ENCODE measurements at regions not wholly inside any gene's neighbourhood (a gene's known extent, or its start where the extent isn't known, plus 50 kb on each side); places are given as distances from the start of the nearest gene placed in this dataset.

GRCh38 chr3:177995381-177996085 lies 540.7 kb upstream of the KCNMB2 start:
- TF ChIP-seq CTCF (conservative IDR thresholded peaks at IDR 0.05; ENCODE audit: low read depth, low read length) (no peak), EZH2 (IDR thresholded peaks at IDR 0.05; ENCODE audit: low read length, unreplicated experiment) (no peak), EZH2phosphoT487 (IDR thresholded peaks at IDR 0.05; ENCODE audit: borderline replicate concordance, low read length) (no peak)
- no peak overlapping the region for H3K4me2 ChIP-seq (ENCODE audit: low read length)
- no peaks in the 10 kb centered on the region for H4K20me1 ChIP-seq (ENCODE audit: low read length)
- no peaks in the 10 kb centered on the region for H3K79me2 ChIP-seq (ENCODE audit: low read length)
- no peak overlapping the region for H3K4me3 ChIP-seq (ENCODE audit: low read length)
- H3K4me1 ChIP-seq (ENCODE audit: insufficient read depth, low read length) = no peaks in the 10 kb centered on the region
- H3K9me2 ChIP-seq (replicated peaks; ENCODE audit: low read length) = no peaks in the 10 kb centered on the region
- H2AFZ ChIP-seq (ENCODE audit: low read length) = no peak overlapping the region
- no peaks in the 10 kb centered on the region for H3K9me3 ChIP-seq (ENCODE audit: low read length)
- no peak overlapping the region for H3K9ac ChIP-seq (ENCODE audit: low read length)
- ChIA-PET POLR2A (ENCODE audit: unreplicated experiment) (no interaction called here), CTCF (no interaction called here)
- no peak for DNase-seq
- no peaks in the 10 kb centered on the region for H3K27me3 ChIP-seq (ENCODE audit: low read length)
- intact Hi-C loops (cut with micrococcal nuclease) = no loop called here
- no TSS peak for BruUV-seq (replicated peaks)
- no peaks in the 10 kb centered on the region for H3K36me3 ChIP-seq (ENCODE audit: low read depth, low read length)
- no peak for ATAC-seq
- H3K27ac ChIP-seq (ENCODE audit: low read length) = no peak overlapping the region
- no peaks in the 10 kb centered on the region for H3F3A ChIP-seq (ENCODE audit: low read length, unreplicated experiment)

GRCh38 chr3:178001670-178002101 lies 534.5 kb upstream of the KCNMB2 start:
- H3K4me1 ChIP-seq (ENCODE audit: insufficient read depth, low read length) = no peaks in the 10 kb centered on the region
- H3K4me3 ChIP-seq (ENCODE audit: low read length) = no peak overlapping the region
- H3K9ac ChIP-seq (ENCODE audit: low read length) = no peak overlapping the region
- ATAC-seq (no peak), DNase-seq (no peak)
- intact Hi-C loops (cut with micrococcal nuclease) = no loop called here
- H3K27ac ChIP-seq (ENCODE audit: low read length) = no peak overlapping the region
- no TSS peak for BruUV-seq (replicated peaks)
- ChIA-PET POLR2A (ENCODE audit: unreplicated experiment) (no interaction called here), CTCF (no interaction called here)
- no peaks in the 10 kb centered on the region for H4K20me1 ChIP-seq (ENCODE audit: low read length)
- H3K9me2 ChIP-seq (replicated peaks; ENCODE audit: low read length) = no peaks in the 10 kb centered on the region
- TF ChIP-seq CTCF (conservative IDR thresholded peaks at IDR 0.05; ENCODE audit: low read depth, low read length) = no peak
- no peak for TF ChIP-seq EZH2phosphoT487 (IDR thresholded peaks at IDR 0.05; ENCODE audit: borderline replicate concordance, low read length)
- no peak for TF ChIP-seq EZH2 (IDR thresholded peaks at IDR 0.05; ENCODE audit: low read length, unreplicated experiment)
- H3K79me2 ChIP-seq (ENCODE audit: low read length) = no peaks in the 10 kb centered on the region
- H3K4me2 ChIP-seq (ENCODE audit: low read length) = no peak overlapping the region
- no peaks in the 10 kb centered on the region for H3K36me3 ChIP-seq (ENCODE audit: low read depth, low read length)
- no peaks in the 10 kb centered on the region for H3F3A ChIP-seq (ENCODE audit: low read length, unreplicated experiment)
- H2AFZ ChIP-seq (ENCODE audit: low read length) = no peak overlapping the region
- no peaks in the 10 kb centered on the region for H3K27me3 ChIP-seq (ENCODE audit: low read length)
- no peaks in the 10 kb centered on the region for H3K9me3 ChIP-seq (ENCODE audit: low read length)

GRCh38 chr3:178002113-178002512 lies 534.1 kb upstream of the KCNMB2 start:
- intact Hi-C loops (cut with micrococcal nuclease) = no loop called here
- Histone ChIP-seq H3K4me1 (ENCODE audit: insufficient read depth, low read length) (no peaks in the 10 kb centered on the region), H3K9me2 (replicated peaks; ENCODE audit: low read length) (no peaks in the 10 kb centered on the region), H3F3A (ENCODE audit: low read length, unreplicated experiment) (no peaks in the 10 kb centered on the region), H3K27me3 (ENCODE audit: low read length) (no peaks in the 10 kb centered on the region), H3K4me2 (ENCODE audit: low read length) (no peak overlapping the region), H3K4me3 (ENCODE audit: low read length) (no peak overlapping the region), H4K20me1 (ENCODE audit: low read length) (no peaks in the 10 kb centered on the region), H3K27ac (ENCODE audit: low read length) (no peak overlapping the region), H3K9ac (ENCODE audit: low read length) (no peak overlapping the region), H3K36me3 (ENCODE audit: low read depth, low read length) (no peaks in the 10 kb centered on the region), H3K79me2 (ENCODE audit: low read length) (no peaks in the 10 kb centered on the region), H3K9me3 (ENCODE audit: low read length) (no peaks in the 10 kb centered on the region), H2AFZ (ENCODE audit: low read length) (no peak overlapping the region)
- DNase-seq (no peak), ATAC-seq (no peak)
- ChIA-PET POLR2A (ENCODE audit: unreplicated experiment) (no interaction called here), CTCF (no interaction called here)
- TF ChIP-seq EZH2 (IDR thresholded peaks at IDR 0.05; ENCODE audit: low read length, unreplicated experiment) (no peak), CTCF (conservative IDR thresholded peaks at IDR 0.05; ENCODE audit: low read depth, low read length) (no peak), EZH2phosphoT487 (IDR thresholded peaks at IDR 0.05; ENCODE audit: borderline replicate concordance, low read length) (no peak)
- BruUV-seq (replicated peaks) = no TSS peak

All from PC-3 (cell line).